Left ventricle myocardium superior (tissue), 1 donor: ENCODE measurements at regions not wholly inside any gene's neighbourhood (a gene's known extent, or its start where the extent isn't known, plus 50 kb on each side); places are given as distances from the start of the nearest gene placed in this dataset.
"Not testable (repeated sequence)": the region's sequence is repeated elsewhere in the genome, so short reads cannot be mapped to it uniquely, and the experiment has no call there.

ENCODE experiments used
- ATAC-seq: fragments of 200-7000 bp; cut with Tn5 transposase; one replicate; pipeline ENCODE4 v1.9.1; 2020; ENCODE audit warnings: mild to moderate bottlenecking, moderate library complexity
- DNase-seq: peaks from one replicate; pipeline ENCODE4 v3.0.0-alpha.2; 2020
- intact Hi-C: fragments of 100-400 bp; cut with micrococcal nuclease; formaldehyde crosslinking; loops from one replicate; pipeline ENCODE4 v1.11.0; 2022
- donor health status: DM: no; HTN: yes; CAD: no; lungs with severe emphysema.

- ATAC-seq (no peak), DNase-seq (no peak)
- intact Hi-C loops = no loop called here
Measured at GRCh38 chr9:115657695-115658094, 495.9 kb upstream of the PAPPA start.

- no peak for DNase-seq
- intact Hi-C loops = no loop called here
- no peak for ATAC-seq
Measured at GRCh38 chr9:115665519-115665918, 488.1 kb upstream of the PAPPA start.

- ATAC-seq (peak; percentile 36), DNase-seq (no peak)
- intact Hi-C loops = no loop called here
Measured at GRCh38 chr9:115668521-115668920, 485.1 kb upstream of the PAPPA start.

GRCh38 chr9:115671236-115671962, 482.2 kb upstream of the PAPPA start:
- DNase-seq = no peak
- ATAC-seq = no peak
- intact Hi-C loops = no loop called here

- ATAC-seq = no peak
- intact Hi-C loops = no loop called here
- DNase-seq = no peak
Measured at GRCh38 chr9:115671963-115672305, 481.7 kb upstream of the PAPPA start.

GRCh38 chr9:115672477-115673316, 480.9 kb upstream of the PAPPA start:
- intact Hi-C loops = no loop called here
- DNase-seq (no peak), ATAC-seq (peak; percentile 86)

- intact Hi-C loops = no loop called here
- no peak for DNase-seq
- ATAC-seq = peak; percentile 59
Measured at GRCh38 chr9:115673599-115673998, 480.0 kb upstream of the PAPPA start.

- intact Hi-C loops = no loop called here
- ATAC-seq (no peak), DNase-seq (no peak)
Measured at GRCh38 chr9:115674091-115674490, 479.5 kb upstream of the PAPPA start.

- intact Hi-C loops = no loop called here
- DNase-seq (no peak), ATAC-seq (no peak)
Measured at GRCh38 chr9:115675834-115676233, 477.8 kb upstream of the PAPPA start.

GRCh38 chr9:115680231-115680630, 473.4 kb upstream of the PAPPA start:
- intact Hi-C loops = no loop called here
- ATAC-seq = no peak
- no peak for DNase-seq

GRCh38 chr9:115681585-115681984, 472.0 kb upstream of the PAPPA start:
- ATAC-seq (peak; percentile 18), DNase-seq (no peak)
- intact Hi-C loops = no loop called here

- no peak for ATAC-seq
- intact Hi-C loops = no loop called here
- no peak for DNase-seq
Measured at GRCh38 chr9:115686069-115686468, 467.5 kb upstream of the PAPPA start.

GRCh38 chr9:115687356-115687755, 466.2 kb upstream of the PAPPA start:
- ATAC-seq = no peak
- DNase-seq = no peak
- intact Hi-C loops = no loop called here

- no peak for ATAC-seq
- no peak for DNase-seq
- intact Hi-C loops = no loop called here
Measured at GRCh38 chr9:115689331-115689730, 464.3 kb upstream of the PAPPA start.

- DNase-seq (no peak), ATAC-seq (peak; percentile 67)
- intact Hi-C loops = no loop called here
Measured at GRCh38 chr9:115690786-115691496, 462.6 kb upstream of the PAPPA start.

GRCh38 chr9:115691693-115692092, 461.9 kb upstream of the PAPPA start:
- DNase-seq (no peak), ATAC-seq (no peak)
- intact Hi-C loops = no loop called here

- DNase-seq, ATAC-seq, intact Hi-C loops: not testable (repeated sequence)
Measured at GRCh38 chr9:115692868-115693267, 460.7 kb upstream of the PAPPA start.

GRCh38 chr9:115694014-115694413, 459.6 kb upstream of the PAPPA start:
- ATAC-seq (peak; percentile 68), DNase-seq (no peak)
- intact Hi-C loops = no loop called here

GRCh38 chr9:115694991-115695390, 458.6 kb upstream of the PAPPA start:
- intact Hi-C loops = no loop called here
- no peak for ATAC-seq
- no peak for DNase-seq

GRCh38 chr9:115712981-115713380, 440.6 kb upstream of the PAPPA start:
- ATAC-seq (no peak), DNase-seq (no peak)
- intact Hi-C loops = no loop called here
